HG03139 (cell line): ENCODE measurements at regions not wholly inside any gene's neighbourhood (a gene's known extent, or its start where the extent isn't known, plus 50 kb on each side); places are given as distances from the start of the nearest gene placed in this dataset.
A peak's percentile ranks its signal among the peaks of the same experiment; 100 is the strongest.
"Not testable (repeated sequence)": the region's sequence is repeated elsewhere in the genome, so short reads cannot be mapped to it uniquely, and the experiment has no call there.

ENCODE experiments used
- ATAC-seq: cut with Tn5 transposase; IDR thresholded peaks from one replicate; pipeline ENCODE4 v1.9.1; 2021; ENCODE audit not compliant: unreplicated experiment

GRCh38 chr12:47491516-47492305 lies 214.1 kb downstream of the RPAP3 start:
- ATAC-seq = no peak

- ATAC-seq = no peak
These were observed 216.9 kb downstream of the RPAP3 start for GRCh38 chr12:47488888-47489287.

GRCh38 chr12:47481041-47481440 lies 224.8 kb downstream of the RPAP3 start:
- no peak for ATAC-seq

GRCh38 chr12:47478426-47478825 lies 227.4 kb downstream of the RPAP3 start:
- ATAC-seq = no peak

- no peak for ATAC-seq
These were observed 232.7 kb downstream of the RPAP3 start for GRCh38 chr12:47473091-47473490.

DNA sequence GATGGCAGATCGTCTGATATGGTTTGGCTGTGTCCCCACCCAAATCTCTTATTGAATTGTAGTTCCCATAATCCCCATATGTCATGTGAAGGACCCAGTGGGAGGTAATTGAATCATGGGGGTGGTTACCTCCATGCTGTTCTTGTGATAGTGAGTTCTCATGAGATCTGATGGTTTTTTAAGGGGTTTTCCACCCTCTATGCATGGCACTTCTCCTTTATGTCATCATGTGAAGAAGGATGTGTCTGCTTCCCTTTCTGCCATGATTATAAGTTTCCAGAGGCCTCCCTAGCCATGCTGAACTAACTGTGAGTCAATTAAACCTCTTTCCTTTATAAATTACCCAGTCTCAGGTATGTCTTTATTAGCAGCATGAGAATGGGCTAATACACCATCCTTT lies 235.5 kb downstream of the RPAP3 start:
- not testable (repeated sequence) for ATAC-seq

DNA sequence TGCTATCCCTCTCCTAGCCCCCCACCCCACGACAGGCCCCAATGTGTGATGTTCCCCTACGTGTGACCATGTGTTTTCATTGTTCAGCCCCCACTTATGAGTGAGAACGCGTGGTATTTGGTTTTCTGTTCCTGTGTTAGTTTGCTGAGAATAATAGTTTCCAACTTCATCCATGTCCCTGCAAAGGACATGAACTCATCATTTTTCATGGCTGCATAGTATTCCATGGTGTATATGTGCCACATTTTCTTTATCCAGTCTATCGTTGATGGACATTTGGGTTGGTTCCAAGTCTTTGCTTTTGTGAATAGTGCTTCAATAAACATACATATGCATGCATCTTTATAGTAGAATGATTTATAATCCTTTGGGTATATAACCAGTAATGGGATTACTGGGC lies 241.9 kb downstream of the RPAP3 start:
- not testable (repeated sequence) for ATAC-seq

DNA sequence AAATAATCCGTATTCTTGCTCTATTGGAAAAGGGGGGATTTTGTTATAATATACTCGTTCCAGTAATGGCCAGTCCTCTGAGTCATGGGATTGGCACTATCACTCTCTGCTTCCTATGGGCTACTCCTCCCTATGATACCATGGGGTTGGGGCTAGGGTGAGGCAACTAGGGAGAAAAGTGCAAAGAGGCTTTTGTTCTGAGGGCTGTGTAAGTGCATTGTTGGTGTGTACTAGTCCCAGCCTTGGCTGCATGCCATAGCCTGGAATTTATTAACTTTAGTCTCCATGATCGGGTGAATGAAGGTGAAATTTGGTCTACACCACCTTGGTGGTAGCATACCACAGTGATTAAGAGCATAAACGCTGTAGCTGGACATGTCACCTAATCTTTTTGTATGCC lies 247.6 kb downstream of the RPAP3 start:
- no peak for ATAC-seq

- peak; percentile 60 for ATAC-seq
These were observed 256.0 kb downstream of the RPAP3 start for GRCh38 chr12:47449797-47450196.

- no peak for ATAC-seq
These were observed 263.5 kb downstream of the RPAP3 start for GRCh38 chr12:47442310-47442709.

DNA sequence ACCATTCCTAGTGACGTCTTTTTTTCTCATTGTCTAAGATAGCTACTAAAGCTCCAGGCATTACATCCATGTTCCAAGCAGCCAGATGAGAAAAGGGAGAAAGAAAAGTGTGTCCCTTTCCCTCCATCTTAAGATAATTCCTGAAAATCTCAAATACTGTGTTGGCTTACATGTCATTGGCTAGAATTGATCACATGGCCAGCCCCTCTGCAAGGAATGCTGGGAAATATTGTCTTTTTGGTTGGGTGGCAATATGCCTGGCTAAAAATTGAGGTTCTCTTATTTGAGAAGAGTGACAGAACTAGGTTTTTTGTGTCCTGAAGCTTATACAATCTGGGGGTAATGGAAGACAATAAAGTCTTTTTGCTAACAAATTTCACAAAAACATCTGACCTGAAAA lies 264.3 kb downstream of the RPAP3 start:
- ATAC-seq = no peak

GRCh38 chr12:47438175-47438574 lies 267.7 kb downstream of the RPAP3 start:
- ATAC-seq = no peak

DNA sequence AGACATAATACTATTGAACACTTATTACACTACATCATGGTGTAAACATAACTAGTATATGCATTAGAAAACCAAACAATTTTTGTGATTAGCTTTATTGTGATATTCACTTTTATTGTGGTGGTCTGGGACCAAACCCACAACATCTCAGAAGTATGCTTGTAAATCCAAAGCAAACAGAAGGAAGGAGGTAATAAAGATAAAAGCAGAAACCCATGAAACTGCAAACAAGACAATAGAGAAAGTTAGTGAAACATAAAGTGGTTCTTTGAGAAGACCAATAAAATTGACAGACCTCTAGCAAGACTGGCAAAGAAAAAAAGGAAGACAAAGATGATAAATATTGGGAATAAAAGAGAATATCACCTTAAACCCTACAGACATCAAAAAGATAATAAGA lies 268.3 kb downstream of the RPAP3 start:
- ATAC-seq = no peak

DNA sequence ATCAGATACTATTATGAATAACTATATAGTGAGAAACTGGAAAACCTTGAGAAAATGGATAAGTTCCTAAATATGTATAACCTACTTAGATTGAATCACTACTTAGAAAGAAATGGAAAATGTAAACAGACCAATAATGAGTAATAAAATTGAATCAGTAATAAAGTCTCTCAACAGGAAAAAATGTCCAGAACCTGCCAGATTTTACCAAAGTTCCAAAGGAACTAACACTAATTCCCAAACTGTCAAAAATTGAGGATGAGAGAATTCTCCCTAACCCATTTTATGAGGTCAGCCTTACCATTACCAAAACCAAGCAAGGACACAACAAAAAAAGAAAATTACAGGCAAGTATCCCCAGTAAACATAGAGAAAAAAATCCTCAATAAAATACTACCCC lies 272.0 kb downstream of the RPAP3 start:
- ATAC-seq = no peak

DNA sequence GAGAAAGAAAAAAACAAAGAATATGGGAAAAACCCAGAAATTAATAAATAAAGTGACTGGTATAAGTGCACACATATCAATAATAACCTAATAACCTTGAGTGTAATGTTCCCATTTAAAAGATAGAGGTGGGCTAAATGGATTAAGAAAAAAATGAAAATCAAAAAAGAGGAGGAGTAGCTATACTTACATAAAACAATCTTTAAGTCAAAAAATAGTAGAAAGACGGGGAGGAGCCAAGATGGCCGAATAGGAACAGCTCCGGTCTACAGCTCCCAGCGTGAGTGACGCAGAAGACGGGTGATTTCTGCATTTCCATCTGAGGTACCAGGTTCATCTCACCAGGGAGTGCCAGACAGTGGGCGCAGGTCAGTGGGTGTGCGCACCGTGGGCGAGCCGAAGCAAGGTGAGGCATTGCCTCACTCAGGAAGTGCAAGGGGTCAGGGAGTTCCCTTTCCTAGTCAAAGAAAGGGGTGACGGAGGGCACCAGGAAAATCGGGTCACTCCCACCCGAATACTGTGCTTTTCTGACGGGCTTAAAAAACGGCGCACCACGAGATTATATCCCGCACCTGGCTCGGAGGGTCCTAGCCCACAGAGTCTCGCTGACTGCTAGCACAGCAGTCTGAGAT lies 279.0 kb downstream of the RPAP3 start:
- not testable (repeated sequence) for ATAC-seq

- no peak for ATAC-seq
These were observed 283.2 kb downstream of the RPAP3 start for GRCh38 chr12:47422611-47423010.

- no peak for ATAC-seq
These were observed 286.3 kb downstream of the RPAP3 start for GRCh38 chr12:47419497-47419896.

DNA sequence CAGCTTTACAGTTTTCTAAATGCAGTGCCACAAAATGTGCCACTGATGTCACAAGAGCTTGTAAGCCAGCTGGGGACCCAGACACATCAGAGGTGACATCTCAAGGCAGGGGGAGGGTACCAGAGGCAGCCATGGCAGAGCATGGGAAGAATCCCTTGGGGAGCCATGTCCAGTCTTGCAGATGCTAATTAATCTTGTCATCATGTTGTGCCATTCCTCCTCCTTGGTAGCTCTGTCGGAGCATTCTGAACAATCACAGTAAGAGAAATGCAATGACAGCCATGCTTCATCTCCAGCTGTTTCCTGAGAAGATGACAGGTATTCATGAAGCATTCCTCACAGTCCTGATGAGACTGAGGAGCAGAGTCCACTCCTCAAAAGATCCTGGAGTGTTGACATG lies 287.9 kb downstream of the RPAP3 start:
- no peak for ATAC-seq

GRCh38 chr12:47417121-47417520 lies 288.7 kb downstream of the RPAP3 start:
- ATAC-seq = no peak

DNA sequence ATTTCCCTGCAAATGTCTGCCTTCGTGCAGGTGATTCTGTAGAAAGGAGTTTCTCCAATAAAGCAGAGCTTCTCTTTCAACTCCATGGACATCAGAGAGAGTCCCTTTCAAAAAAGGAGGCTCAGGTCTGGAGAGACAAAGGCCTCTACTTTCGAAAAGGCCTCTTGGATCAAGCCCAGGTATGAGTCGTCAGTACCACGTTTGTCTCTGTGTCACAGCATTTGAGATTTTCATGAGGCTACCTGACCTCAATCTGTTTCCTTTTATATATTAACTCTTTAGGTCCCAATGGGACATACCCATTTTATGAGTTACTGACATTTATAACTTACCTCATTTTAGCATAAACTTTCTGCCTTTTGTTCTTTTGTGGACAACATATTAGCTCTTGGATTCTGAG lies 290.8 kb downstream of the RPAP3 start:
- no peak for ATAC-seq

DNA sequence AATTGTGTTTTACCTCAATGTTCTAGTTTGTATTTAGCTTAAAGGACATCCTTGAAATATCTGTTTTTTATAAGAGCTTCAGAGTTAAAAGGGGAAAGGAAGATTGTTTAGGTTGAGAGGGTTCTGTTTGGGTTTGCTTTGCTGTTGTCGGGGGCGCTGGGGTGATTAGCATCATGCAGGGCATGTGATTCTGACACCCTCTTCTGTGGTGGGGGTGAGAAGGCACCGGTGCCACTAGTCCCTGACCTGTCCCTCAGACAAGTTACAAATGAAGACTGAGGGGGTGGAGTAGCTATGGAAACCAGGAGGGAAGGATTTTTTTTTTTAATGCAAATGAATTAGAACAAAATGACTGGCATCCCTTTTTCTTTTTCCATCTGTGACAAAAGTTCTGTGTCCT lies 291.3 kb downstream of the RPAP3 start:
- no peak for ATAC-seq

- ATAC-seq = no peak
These were observed 292.0 kb downstream of the RPAP3 start for GRCh38 chr12:47413806-47414205.
